NCI-H82 treated with DMSO at 0.1 percent for 48 hours (cell line): ENCODE measurements at regions not wholly inside any gene's neighbourhood (a gene's known extent, or its start where the extent isn't known, plus 50 kb on each side); places are given as distances from the start of the nearest gene placed in this dataset.
"Not testable (repeated sequence)": the region's sequence is repeated elsewhere in the genome, so short reads cannot be mapped to it uniquely, and the experiment has no call there.

Source experiments
- DNase-seq: peaks from one replicate; lab custom pipeline; 2025; ENCODE audit not compliant: unreplicated experiment; lab: John Stamatoyannopoulos, UW

DNA sequence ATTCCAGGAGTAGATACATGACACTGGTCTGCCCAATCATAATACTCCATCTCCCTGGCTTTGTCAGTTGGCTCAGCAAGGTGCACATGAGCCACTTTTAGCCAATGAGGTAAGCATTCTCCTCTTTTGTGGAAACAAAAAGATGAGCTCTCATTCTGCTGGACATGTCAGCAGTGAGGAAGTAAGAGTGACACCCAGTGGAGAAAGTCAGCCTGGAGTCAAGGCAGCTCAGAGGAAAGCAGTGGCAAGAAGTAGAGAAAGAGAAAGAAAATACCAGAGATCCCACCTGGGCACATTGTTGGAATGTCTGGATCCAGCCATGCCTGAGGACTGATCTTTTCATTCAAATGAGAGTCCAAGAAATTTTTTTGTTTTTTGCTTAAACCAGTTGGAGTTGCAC, 496.9 kb upstream of the C16orf82 start:
- no peak for DNase-seq

GRCh38 chr16:26578748-26579147, 488.0 kb upstream of the C16orf82 start:
- DNase-seq: no peak

GRCh38 chr16:26583803-26584202, 482.9 kb upstream of the C16orf82 start:
- no peak for DNase-seq

DNA sequence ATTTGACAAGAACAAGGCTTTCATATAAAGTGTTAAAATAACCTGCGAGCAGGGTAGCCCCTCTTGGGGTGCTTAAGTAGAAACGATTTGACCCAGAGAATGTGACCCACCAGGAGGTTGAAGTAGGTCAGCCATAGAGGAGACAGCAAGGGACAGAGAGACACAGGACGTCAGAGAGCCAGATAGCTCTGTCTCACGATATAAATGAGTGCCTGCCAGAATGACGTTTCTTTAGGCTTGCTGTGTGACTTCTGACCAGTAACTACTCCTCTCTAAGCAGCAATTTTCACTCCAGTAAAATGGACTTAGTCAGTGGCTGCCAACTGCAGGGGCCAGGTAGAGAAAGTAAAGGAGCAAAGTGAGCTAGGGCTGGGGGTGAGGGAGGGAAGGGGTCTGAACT, 473.0 kb upstream of the C16orf82 start:
- DNase-seq: no peak

DNA sequence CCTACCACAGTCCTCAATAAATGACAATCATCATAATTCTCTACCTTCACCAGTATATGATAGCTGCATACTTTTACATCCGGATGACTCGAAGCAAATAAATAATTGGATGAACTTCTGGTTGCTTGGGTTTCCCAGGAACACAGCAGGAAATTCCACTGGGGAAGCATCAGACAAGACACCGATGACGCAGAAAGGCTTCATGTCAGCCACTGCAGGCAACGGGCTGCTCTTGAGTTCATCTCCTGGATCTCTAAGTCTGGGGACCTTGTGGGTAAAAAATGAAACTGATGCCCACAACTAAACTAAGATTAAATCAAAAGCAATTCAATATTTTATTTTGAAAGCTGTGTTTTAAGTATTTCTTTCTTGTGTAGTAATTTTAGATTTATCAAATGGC, 472.1 kb upstream of the C16orf82 start:
- no peak for DNase-seq

DNA sequence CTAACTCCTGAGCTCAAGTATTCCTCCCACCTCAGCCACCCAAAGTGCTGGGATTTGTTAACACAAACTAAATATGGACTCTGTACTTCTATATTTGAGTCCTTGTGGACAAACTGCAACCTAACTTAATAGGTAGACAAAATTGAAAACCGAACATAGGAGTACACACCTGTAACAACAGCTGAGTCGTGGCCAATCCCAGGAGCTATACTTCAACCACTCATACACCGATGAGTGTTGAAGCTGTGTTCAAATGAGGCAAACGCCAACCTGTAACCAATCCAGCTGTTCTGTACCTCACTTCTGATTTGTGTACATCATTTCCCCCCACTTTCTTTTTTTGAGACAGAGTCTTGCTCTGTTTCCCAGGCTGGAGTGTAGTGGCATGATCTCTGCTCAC, 471.5 kb upstream of the C16orf82 start:
- no peak for DNase-seq

GRCh38 chr16:26596033-26596432, 470.7 kb upstream of the C16orf82 start:
- not testable (repeated sequence) for DNase-seq

DNA sequence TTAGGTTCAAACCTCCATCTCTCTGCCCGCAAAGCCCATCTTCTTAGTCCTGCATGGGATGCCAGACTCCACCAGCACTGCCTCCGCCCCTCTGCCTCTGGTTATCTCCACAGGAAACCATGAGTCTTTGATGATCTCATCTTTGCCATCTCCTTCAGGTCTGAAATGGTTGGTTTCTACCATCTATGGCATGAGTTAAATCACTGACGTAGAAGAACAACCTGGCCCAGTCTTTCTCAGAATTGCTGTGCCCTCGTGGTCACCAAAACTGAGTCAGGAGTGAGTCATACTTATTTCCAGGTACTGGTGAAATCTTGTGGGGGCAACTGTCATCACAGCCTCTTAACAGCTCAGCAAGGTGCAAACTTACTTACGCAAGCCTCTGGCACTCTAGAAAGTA, 468.7 kb upstream of the C16orf82 start:
- DNase-seq: no peak

DNA sequence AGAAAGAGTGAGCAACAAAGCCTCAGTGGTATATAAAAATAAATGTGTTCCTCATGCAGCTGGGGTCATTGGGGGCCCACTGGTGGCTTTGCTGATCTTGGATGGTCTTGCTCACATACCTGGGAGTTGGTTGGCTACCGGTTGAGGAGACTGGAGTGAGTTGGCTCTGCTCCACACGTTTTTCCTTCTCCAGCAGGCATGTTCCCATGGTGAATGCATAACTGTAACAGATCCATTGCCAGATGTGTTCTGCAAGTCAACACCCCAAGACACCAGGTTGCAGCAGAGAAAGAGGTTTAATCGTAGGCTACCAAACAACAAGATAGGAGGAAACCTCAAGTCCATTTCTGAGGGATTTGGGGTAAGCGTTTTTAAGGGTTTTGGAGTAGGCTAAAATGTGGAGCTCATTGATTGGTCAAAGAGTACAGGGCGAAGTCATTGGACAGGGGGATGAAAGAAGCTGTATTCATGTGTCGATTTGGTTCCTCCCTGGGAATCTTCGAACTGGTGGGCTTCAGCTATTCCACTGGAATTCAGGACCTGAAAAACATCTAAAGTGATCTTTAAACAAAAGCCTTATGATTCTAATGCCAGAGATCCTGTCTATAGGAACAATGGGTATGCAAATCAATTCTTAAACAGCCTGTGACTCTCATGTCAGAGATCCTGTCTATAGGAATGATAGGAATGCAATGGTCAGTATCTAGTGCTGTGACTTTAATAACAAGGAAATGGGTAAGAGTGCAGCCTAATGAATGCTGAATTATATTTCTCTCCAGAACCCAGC, 467.5 kb upstream of the C16orf82 start:
- DNase-seq: no peak

- no peak for DNase-seq
Observed at GRCh38 chr16:26599785-26600104, 467.0 kb upstream of the C16orf82 start.

GRCh38 chr16:26601335-26601734, 465.4 kb upstream of the C16orf82 start:
- DNase-seq: no peak

GRCh38 chr16:26605626-26606271, 461.0 kb upstream of the C16orf82 start:
- no peak for DNase-seq

DNA sequence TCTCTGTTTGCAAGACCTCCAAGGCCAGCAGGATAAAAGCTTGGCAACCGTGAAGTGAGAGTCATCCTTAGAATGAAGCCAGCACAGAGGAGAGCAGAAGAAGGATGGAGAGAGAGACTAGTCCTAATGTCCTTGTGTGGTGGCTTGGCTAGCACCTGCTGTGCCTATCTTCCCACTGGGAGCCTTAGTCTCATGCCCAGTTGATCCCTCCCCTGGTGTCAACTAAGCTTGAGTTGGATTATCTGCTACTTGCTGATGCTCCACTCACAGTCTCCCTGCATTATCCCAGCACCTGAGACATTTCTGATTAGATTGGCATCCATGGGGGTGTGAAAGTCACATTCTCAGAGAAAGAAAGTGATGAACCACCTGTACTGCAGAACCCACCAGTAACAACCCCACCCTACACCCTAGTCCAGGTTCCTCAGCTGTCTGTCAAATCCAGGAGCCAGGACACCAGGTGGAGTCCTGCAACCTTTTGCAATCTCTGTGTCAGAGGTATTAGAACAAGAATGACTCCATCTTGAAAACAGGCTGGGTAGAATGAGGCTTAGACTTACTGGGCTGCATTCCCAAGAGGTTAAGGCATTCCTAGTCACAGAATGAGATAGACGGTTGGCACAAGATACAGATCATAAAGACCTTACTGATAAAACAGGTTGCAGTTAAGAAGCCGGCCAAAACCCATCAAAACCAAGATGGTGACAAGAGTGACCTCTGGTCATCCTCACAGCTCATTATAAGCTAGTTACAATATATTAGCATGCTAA, 460.2 kb upstream of the C16orf82 start:
- DNase-seq: no peak

- DNase-seq: no peak
Observed at GRCh38 chr16:26614237-26614841, 452.4 kb upstream of the C16orf82 start.

DNA sequence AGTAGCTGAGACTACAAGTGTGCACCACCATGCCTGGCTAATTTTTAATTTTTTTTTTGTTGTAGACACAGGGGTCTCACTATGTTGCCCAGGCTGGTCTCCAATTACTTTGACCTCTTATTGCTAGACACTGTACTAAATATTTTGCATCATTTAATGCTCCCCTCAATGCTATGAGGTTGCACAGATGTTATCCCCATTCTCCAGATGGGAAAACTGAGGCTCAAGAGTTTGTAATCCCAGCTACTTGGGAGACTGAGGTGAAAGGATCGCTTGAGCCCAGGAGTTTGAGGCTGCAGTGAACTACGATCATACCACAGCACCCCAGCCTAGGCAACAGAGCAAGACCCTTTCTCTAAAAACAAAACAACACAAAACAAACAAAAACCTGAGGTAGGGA, 443.3 kb upstream of the C16orf82 start:
- no peak for DNase-seq

- DNase-seq: no peak
Observed at GRCh38 chr16:26627958-26628357, 438.8 kb upstream of the C16orf82 start.

DNA sequence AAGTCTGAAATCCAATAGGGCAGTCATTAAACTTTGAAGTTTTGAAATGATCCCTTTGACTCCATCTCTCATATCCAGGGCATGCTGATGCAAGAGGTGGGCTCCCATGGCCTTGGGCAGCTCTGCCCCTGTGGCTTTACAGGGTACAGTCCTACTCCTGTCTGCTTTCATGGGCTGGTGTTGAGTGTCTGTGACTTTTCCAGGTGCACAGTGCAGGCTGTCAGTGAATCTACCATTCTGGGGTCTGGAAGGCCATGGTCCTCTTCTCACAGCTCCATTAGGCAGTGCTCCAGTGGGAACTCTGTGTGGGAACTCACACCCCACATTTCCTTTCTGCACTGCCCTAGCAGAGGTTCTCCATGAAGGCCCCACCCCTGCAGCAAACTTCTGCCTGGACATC, 435.4 kb upstream of the C16orf82 start:
- not testable (repeated sequence) for DNase-seq

DNA sequence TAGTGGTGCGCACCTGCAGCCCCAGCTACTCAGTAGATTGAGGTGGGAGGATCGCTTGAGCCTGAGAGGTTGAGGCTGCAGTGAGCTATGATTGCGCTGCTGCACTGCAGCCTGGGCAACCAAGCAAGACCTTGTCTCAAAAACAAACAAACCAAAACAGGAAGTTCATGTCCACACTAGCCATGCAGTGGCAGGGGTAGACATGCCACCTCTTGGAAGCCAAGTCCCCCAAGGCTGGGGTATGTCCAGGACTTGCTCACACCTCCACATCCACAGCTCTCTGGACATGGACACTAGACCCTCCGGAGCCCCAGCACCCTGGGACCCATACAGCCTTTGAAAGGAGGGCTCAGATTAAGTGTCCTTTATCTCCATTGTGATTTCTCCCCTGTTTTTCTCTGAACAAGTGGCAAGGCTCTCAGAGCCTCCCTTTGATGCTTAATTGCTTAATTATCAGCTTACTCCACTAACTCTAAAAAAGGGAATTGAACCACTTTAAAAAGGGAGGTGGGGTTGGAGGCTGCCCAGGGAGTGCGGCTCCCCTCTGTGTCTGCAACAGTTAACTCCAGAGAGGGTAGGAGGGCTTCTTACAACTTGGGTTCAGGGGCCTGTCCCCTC, 424.6 kb upstream of the C16orf82 start:
- DNase-seq: no peak

GRCh38 chr16:26643519-26643918, 423.2 kb upstream of the C16orf82 start:
- no peak for DNase-seq

- no peak for DNase-seq
Observed at GRCh38 chr16:26644912-26645543, 421.7 kb upstream of the C16orf82 start.

- DNase-seq: no peak
Observed at GRCh38 chr16:26645614-26646013, 421.1 kb upstream of the C16orf82 start.
